ENCODE measurements at regions not wholly inside any gene's neighbourhood (a gene's known extent, or its start where the extent isn't known, plus 50 kb on each side); places are given as distances from the start of the nearest gene placed in this dataset.

DNA sequence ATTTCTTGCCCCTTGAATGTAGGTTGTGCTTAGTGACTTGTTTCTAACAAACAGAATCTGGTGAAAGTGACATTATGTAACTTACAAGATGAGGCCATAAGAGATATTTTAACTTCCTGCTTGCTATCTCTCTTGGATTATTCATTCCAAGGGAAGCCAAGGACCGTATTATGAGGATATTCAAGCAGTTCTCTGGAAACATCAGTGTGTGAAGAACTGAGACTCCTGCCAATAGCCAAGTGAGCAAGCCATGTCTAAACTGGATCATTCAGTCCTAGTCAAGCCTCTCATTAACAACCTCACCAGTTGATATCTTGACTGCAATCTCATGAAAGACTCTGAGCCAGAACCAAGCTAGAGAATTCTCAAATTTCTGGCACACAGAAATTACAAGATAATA lies 765.1 kb upstream of the SLC8A1 start:
- Histone ChIP-seq H3K4me1 (ENCODE audit: control insufficient read depth in 1 of 2, insufficient read depth in 2 of 2, low read length in 2 of 2) (no peaks in the 10 kb centered on the region), H3K4me3 (replicated peaks in 1 of 3; ENCODE audit: low read depth in 2 of 3, low read length in 3 of 3) (no peak overlapping the region), H3K79me2 (ENCODE audit: insufficient read depth, low read length) (no peaks in the 10 kb centered on the region), H3K27me3 (ENCODE audit: control insufficient read depth in 2 of 2, insufficient read depth in 2 of 2, low read length in 2 of 2) (no peaks in the 10 kb centered on the region), H3K9me3 (replicated peaks in 1 of 2; ENCODE audit: control insufficient read depth in 1 of 2, insufficient read depth in 1 of 2, low read length in 2 of 2) (peaks cover 0 to 5% of the 10 kb centered on the region in 2 donors), H3K4me2 (replicated peaks; ENCODE audit: extremely low read depth, low read length, poor library complexity, severe bottlenecking) (no peak overlapping the region), H4K20me1 (ENCODE audit: insufficient read depth, low read length) (no peaks in the 10 kb centered on the region), H3K36me3 (replicated peaks in 1 of 2; ENCODE audit: control insufficient read depth in 1 of 2, insufficient read depth in 2 of 2, low read length in 2 of 2) (no peaks in the 10 kb centered on the region), H3K9ac (ENCODE audit: insufficient read depth, low read length, poor library complexity, severe bottlenecking) (no peak overlapping the region), H2AFZ (ENCODE audit: insufficient read depth, low read depth, low read length, poor library complexity, severe bottlenecking) (no peak overlapping the region), H3K27ac (ENCODE audit: low read depth in 1 of 2, low read length in 2 of 2) (no peak overlapping the region)
- peaks cover 0 to 10% (median 4%) of the 10 kb centered on the region in 7 donors for H3K9me3 Mint-ChIP-seq
- TF ChIP-seq CTCF (IDR thresholded peaks at IDR 0.05), result no peak
- H3K36me3 Mint-ChIP-seq, result no peaks in the 10 kb centered on the region
- peaks cover 0 to 1% (median 0%) of the 10 kb centered on the region in 3 donors for H3K27me3 Mint-ChIP-seq (ENCODE audit: low read depth in 3 of 3)
- no peak overlapping the region for H3K27ac Mint-ChIP-seq
- DNase-seq, result no peak
- WGBS (ENCODE audit: insufficient coverage), result no CpG with 5 or more reads among the region's 1 CpG
- intact Hi-C loops (cut with micrococcal nuclease), result no loop called here
- H3K4me1 Mint-ChIP-seq, result no peaks in the 10 kb centered on the region
- H3K4me3 Mint-ChIP-seq, result no peak overlapping the region

DNA sequence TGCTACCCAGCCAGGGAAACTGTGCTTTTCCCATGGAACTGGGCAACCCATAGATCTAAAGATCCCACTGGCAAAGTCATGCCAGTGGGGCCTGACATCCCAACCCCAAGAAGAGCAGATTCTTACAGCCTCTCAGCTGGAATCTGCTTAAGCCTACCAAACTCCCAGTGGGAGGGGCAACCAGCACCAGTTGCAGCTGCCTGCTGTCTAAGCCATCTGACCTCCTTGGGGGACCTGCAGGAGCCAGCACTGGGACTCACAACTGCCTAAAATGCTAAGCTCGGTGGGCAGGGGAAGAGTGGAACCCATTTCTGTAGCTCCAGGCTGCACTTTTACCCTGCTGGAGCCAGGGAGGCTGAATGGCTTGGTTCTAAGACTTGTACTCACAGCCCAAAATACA lies 770.7 kb upstream of the SLC8A1 start:
- no peak for DNase-seq
- Mint-ChIP-seq H3K27ac (no peak overlapping the region), H3K36me3 (no peaks in the 10 kb centered on the region), H3K27me3 (ENCODE audit: low read depth in 3 of 3) (peaks cover 0 to 2% (median 0%) of the 10 kb centered on the region in 3 donors), H3K9me3 (peaks cover 0 to 21% (median 13%) of the 10 kb centered on the region in 7 donors), H3K4me3 (no peak overlapping the region), H3K4me1 (no peaks in the 10 kb centered on the region)
- H3K9me3 ChIP-seq (replicated peaks in 1 of 2; ENCODE audit: control insufficient read depth in 1 of 2, insufficient read depth in 1 of 2, low read length in 2 of 2), result peaks cover 0 to 19% of the 10 kb centered on the region in 2 donors
- H3K27me3 ChIP-seq (ENCODE audit: control insufficient read depth in 2 of 2, insufficient read depth in 2 of 2, low read length in 2 of 2), result no peaks in the 10 kb centered on the region
- H3K79me2 ChIP-seq (ENCODE audit: insufficient read depth, low read length), result no peaks in the 10 kb centered on the region
- no peak overlapping the region for H2AFZ ChIP-seq (ENCODE audit: insufficient read depth, low read depth, low read length, poor library complexity, severe bottlenecking)
- no peaks in the 10 kb centered on the region for H4K20me1 ChIP-seq (ENCODE audit: insufficient read depth, low read length)
- no peak overlapping the region for H3K9ac ChIP-seq (ENCODE audit: insufficient read depth, low read length, poor library complexity, severe bottlenecking)
- H3K4me1 ChIP-seq (ENCODE audit: control insufficient read depth in 1 of 2, insufficient read depth in 2 of 2, low read length in 2 of 2), result no peaks in the 10 kb centered on the region
- no peak for TF ChIP-seq CTCF (IDR thresholded peaks at IDR 0.05)
- H3K27ac ChIP-seq (ENCODE audit: low read depth in 1 of 2, low read length in 2 of 2), result no peak overlapping the region
- H3K4me2 ChIP-seq (replicated peaks; ENCODE audit: extremely low read depth, low read length, poor library complexity, severe bottlenecking), result no peak overlapping the region
- H3K4me3 ChIP-seq (replicated peaks in 1 of 3; ENCODE audit: low read depth in 2 of 3, low read length in 3 of 3), result no peak overlapping the region
- WGBS (ENCODE audit: insufficient coverage), result no CpG with 5 or more reads among the region's 1 CpG
- intact Hi-C loops (cut with micrococcal nuclease), result no loop called here
- H3K36me3 ChIP-seq (replicated peaks in 1 of 2; ENCODE audit: control insufficient read depth in 1 of 2, insufficient read depth in 2 of 2, low read length in 2 of 2), result no peaks in the 10 kb centered on the region
